Hematopoietic multipotent progenitor cell (in vitro differentiated cells): ENCODE measurements at regions not wholly inside any gene's neighbourhood (a gene's known extent, or its start where the extent isn't known, plus 50 kb on each side); places are given as distances from the start of the nearest gene placed in this dataset.
A peak's percentile ranks its signal among the peaks of the same experiment; 100 is the strongest.
"Not testable (repeated sequence)": the region's sequence is repeated elsewhere in the genome, so short reads cannot be mapped to it uniquely, and the experiment has no call there.

ENCODE experiments used
- DNase-seq, 3 donors: peaks; one replicate each; pipeline ENCODE4 v3.0.0-alpha.2; 2011 to 2015; ENCODE audit warnings: low read depth in 2 of 3, low spot score in 2 of 3

- DNase-seq = no peak
These were observed 270.1 kb upstream of the FTMT start for GRCh38 chr5:121581588-121581987.

- DNase-seq = no peak
These were observed 254.8 kb upstream of the FTMT start for GRCh38 chr5:121596882-121597281.

GRCh38 chr5:121608826-121609225, 242.9 kb upstream of the FTMT start:
- no peak for DNase-seq

- DNase-seq = no peak
These were observed 227.6 kb upstream of the FTMT start for GRCh38 chr5:121624035-121624434.

- no peak for DNase-seq
These were observed 222.9 kb upstream of the FTMT start for GRCh38 chr5:121628783-121629182.

GRCh38 chr5:121630402-121630801, 221.3 kb upstream of the FTMT start:
- no peak for DNase-seq

GRCh38 chr5:121634946-121635345, 216.7 kb upstream of the FTMT start:
- DNase-seq = no peak

- DNase-seq = no peak
These were observed 213.6 kb upstream of the FTMT start for GRCh38 chr5:121638126-121638525.

- no peak for DNase-seq
These were observed 211.4 kb upstream of the FTMT start for GRCh38 chr5:121640298-121640697.

GRCh38 chr5:121658221-121658620, 193.5 kb upstream of the FTMT start:
- DNase-seq = no peak

- DNase-seq = no peak
These were observed 191.5 kb upstream of the FTMT start for GRCh38 chr5:121660142-121660541.

GRCh38 chr5:121665542-121665941, 186.1 kb upstream of the FTMT start:
- not testable (repeated sequence) for DNase-seq

- DNase-seq = peak in 2 of 3 donors; percentile 49 to 77
These were observed 184.4 kb upstream of the FTMT start for GRCh38 chr5:121667292-121667691.

GRCh38 chr5:121668635-121669034, 183.0 kb upstream of the FTMT start:
- peak in 2 of 3 donors; percentile 79 to 81 for DNase-seq

- DNase-seq = no peak
These were observed 180.1 kb upstream of the FTMT start for GRCh38 chr5:121671624-121672023.

GRCh38 chr5:121675924-121676323, 175.8 kb upstream of the FTMT start:
- DNase-seq = peak in 1 of 3 donors; percentile 28

- peak in 2 of 3 donors; percentile 22 to 70 for DNase-seq
These were observed 170.3 kb upstream of the FTMT start for GRCh38 chr5:121681229-121681855.

- DNase-seq = no peak
These were observed 163.6 kb upstream of the FTMT start for GRCh38 chr5:121688126-121688525.

- DNase-seq = no peak
These were observed 162.9 kb upstream of the FTMT start for GRCh38 chr5:121688781-121689180.

- DNase-seq = no peak
These were observed 160.2 kb upstream of the FTMT start for GRCh38 chr5:121691478-121691877.

- no peak for DNase-seq
These were observed 159.5 kb upstream of the FTMT start for GRCh38 chr5:121692158-121692557.

- no peak for DNase-seq
These were observed 157.8 kb upstream of the FTMT start for GRCh38 chr5:121693864-121694263.

GRCh38 chr5:121695307-121695706, 156.4 kb upstream of the FTMT start:
- DNase-seq = no peak
